GM18867 (cell line): ENCODE measurements at regions not wholly inside any gene's neighbourhood (a gene's known extent, or its start where the extent isn't known, plus 50 kb on each side); places are given as distances from the start of the nearest gene placed in this dataset.

Source experiments
- ATAC-seq: cut with Tn5 transposase; IDR thresholded peaks from one replicate; pipeline ENCODE4 v1.9.1; 2021; ENCODE audit warnings: mild to moderate bottlenecking, moderate library complexity; ENCODE audit not compliant: unreplicated experiment

DNA sequence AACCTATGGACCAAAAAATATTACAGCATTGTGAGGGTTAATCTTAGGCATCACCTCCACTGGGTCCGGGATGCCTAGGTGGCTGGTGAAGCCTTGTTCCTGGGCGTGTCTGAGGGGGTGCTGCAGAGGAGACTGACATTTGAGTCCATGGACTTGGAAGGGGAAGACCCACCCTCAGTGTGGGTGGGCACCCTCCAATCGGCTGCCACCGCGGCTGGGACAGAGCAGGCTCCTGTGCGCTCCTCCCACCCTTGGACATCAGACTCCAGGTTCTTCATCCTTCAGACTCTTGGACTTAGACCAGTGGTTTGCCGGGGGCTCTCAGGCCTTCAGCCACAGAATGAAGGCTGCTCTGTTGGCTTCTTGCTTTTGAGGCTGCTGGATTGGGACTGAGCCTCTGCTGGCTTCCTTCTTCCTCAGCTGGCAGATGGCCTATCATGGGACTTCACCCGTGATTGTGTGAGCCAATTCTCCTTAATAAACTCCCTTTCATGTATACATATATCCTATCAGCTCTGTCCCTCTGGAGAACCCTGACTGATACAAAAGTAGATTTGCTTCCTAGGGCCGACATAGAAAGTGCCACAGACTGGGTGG, 113.1 kb downstream of the TTLL2 start:
- no peak for ATAC-seq

DNA sequence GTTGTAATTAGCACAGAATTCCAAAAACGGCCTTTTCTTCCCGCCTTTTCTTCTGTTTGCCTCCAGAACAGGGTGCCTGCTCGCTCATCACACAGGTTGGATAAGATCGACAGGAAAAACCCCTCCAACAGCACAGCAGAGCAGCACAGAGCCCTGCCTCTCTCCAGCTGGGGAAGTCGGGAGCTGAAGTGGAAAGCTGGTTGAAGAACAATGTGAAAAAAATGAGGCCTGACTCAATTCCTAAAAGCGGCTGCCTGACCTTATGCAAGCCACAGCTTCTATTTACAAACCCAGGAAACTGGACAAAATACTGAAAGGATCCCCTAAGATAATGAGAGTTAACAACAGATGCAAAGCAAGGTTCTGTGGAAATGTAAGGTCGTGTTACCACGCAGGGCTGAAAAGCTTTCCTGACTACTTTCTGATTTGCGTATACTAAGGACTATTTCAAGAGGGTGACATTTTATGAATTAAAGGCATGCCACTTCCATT, 116.9 kb downstream of the TTLL2 start:
- ATAC-seq, result no peak

DNA sequence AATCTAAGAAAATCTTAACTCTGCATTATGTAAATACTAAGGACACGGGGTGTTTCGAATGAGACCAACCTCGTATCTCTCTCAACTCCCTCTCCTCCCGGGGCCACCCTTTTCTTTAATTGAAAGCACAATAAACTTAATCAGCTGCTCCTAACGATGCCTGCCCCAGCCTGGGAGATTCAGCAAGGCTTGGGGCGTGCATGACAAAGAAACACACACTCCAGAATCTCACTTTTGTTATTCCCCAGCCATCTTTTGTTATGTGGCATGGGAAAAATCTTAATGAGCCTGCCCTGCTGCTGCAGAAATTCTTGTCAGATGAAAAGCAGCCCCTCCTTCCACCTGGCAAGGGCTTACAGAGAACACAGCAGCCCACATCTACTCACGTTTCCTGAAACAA, 117.4 kb downstream of the TTLL2 start:
- no peak for ATAC-seq

DNA sequence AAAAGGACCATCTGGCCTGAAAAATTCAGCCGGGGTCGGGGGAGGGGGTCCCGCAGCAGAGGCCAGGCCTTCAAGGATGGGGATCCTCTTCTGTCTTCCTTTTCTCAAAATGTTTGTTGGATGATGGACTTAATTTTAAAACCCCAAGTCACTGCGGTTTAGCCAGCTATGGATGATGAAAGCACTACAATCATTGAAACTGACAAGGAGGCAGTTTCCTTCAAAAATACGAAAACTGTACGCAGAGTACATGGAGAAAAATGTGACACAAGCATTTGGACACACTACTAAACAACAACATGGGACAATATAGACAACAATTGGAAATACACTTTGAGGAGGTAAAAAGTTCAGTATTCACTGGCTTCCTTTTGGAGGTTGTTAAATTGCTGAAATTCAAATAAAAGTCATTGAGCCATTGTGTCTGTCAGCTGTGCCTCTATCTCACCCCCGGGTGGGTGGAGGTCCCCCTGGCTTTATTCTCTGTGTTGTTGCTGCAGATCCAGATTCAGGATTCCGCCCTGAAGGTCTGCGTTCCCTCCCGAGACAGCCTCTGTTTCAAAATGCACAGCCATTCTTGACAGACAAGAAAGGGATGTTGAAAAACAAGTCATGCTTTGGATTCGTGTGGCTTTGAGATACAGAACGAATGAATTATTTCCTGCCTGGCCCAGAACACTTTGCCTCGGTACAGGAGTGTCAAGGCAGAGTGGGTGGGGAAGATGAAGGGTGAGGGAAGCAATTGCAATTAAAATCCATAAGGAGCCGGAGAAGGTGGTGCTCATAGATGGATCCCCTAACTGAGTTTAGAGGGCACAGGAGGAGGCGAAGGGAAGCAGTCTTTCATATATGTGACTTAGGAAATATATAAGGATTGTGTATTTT, 118.2 kb downstream of the TTLL2 start:
- no peak for ATAC-seq

DNA sequence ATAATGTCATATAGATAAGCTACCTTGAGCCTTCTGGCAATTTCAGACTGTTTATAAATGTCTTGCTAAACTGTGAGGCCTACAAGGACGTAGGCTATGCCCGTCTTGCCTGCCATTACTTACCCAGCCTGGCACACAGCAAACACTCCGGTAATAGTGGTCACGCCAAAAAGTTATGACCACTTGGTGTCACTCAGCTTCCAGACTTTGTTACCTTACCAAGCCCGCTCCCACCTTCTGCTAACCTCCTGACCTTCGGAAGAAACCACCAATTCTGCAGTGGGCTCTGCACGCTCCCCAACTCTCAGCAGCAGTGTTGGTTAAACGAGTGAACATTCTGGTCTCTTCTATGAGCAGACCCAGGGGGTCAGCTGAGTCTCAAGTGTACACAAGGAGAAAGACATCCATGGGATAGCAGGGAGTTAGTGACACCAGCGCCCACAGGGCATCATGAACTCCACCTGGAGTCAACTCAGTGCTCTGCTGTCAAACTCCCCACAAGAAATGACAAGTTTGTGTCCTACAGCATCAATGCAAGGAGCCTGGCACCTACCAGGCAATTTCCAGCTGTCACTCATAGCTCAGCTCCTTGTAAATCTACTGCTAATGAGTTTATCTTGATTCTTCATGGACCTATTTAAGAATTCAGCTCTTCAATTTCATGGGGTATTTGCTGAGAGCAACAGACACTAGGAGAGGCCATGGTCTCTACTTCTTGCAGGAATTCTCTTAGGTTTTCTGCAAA, 119.9 kb downstream of the TTLL2 start:
- no peak for ATAC-seq

DNA sequence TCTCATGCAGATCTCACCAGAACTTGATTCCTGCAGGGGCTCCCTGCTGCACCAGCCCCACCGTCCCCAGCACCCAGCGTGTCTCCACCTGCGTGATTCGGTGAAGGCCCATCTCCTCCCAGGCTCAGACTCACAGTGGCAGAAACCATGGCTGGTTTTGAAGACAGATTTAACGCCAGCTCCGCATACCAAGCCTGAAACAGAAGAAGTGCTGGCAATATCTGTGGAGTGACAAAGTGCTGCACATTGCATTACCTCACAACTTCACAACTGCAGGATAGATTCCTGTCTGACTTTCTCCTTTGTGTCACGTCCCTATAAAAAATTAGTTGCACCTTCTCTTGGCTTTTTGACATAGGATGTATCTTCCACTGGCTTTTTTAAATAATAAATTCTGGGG, 120.7 kb downstream of the TTLL2 start:
- no peak for ATAC-seq

DNA sequence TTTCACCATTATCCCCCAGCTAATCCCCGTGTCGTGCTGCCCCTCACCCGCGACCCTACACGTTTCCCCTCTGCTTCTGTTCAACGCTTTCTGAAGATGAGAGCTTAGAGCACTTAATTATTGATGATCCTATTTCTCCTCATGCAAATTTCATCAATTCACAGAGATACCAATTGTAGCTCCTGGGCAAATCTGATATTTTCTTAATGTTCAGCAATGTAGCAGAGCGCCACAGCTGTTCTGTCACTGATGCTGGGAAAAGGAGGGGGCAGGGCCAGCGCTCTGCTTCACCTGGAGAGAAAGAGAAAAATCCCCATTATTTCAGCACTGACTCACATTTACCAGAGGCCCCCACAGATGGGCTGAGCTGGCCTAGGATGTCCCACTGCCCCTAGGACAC, 121.2 kb downstream of the TTLL2 start:
- no peak for ATAC-seq

DNA sequence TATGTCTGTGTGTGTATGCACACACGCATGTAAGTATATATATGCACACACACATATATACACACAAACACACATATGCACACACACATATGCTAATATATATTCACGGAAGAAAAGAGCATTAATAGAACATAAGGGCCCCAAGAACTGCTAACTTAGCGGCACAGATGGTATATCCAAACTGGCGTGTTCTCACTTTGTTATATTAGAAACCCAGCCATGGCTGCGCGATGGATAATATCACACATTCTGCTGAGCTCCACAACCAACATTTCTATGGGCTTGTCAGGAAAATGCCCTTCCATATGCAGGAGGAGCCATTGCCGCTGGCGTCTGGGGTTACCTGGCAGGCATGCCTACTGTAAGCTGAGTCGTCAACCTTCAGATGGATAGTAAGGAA, 122.1 kb downstream of the TTLL2 start:
- ATAC-seq, result no peak

DNA sequence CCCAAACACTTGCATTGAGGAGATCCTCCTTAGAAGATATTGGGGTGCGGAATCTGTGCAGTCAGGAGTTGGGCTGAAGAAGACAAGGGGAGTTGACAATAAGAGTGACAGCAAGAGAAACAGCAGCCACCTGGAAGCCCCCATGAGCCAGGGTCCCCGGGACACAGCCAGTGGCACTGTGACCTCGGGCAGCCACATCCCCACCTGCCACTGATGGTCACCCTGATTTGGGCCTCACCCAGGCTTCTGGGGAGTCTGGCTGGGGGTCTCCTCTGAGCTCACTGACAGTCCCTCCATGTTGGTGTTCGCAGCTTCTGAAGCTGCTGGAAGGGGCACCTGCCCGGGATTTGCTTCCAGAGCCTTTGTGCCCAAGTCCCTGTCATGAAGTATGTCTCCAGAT, 123.5 kb downstream of the TTLL2 start:
- ATAC-seq, result no peak

DNA sequence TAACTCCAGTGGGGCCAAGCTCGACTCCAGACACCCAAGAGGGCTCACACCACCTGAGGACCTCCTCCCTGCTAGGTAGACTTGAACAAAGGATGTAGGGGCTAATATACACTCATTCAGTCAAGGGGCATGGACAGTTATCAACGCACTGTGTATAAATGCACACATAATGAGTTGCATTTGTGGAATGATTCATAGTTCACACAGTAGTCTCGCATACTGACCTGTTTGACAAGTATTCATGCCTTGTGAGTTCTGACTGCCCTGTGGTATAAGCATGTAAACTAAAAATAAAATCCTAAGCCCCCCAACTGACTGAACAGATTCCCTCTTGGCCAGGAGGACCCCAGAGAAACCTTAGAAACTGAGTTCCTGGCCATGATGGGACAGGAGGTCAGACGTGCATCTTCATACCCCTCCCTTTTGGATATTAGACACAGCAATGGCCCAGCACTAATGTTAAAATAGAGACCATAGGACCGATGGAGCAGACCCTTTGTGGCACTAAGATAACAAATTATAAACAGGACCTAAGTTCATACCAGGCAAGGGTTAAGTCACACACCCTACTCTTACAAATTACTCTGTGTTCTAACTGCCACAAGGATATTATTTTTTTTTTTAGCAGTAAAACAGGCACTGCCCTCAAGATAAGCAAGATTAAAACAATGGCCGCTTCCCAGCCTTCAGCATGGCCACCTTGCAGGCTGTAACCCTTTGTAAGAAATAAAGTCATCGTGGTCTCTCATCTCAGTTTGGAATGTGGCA, 124.4 kb downstream of the TTLL2 start:
- ATAC-seq, result no peak

DNA sequence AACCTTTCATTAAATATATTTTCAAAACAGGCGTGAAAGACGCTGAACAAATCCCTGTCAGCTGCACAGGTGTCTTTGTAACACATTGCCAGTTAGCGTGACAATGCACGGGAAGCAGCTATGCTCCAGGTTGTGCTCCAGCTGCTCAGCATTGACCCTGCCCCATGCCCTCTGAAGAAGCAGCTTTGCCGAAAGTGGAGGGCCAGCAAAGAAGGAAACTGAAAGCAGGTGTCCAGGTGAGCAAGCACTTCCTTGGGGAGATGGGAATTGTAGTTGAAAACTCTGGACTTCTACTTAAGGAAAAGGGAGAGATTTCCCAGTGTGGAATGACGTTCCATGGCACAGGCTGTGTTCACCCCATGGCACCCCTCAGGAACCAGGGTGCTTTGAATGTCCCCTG, 125.7 kb downstream of the TTLL2 start:
- no peak for ATAC-seq

DNA sequence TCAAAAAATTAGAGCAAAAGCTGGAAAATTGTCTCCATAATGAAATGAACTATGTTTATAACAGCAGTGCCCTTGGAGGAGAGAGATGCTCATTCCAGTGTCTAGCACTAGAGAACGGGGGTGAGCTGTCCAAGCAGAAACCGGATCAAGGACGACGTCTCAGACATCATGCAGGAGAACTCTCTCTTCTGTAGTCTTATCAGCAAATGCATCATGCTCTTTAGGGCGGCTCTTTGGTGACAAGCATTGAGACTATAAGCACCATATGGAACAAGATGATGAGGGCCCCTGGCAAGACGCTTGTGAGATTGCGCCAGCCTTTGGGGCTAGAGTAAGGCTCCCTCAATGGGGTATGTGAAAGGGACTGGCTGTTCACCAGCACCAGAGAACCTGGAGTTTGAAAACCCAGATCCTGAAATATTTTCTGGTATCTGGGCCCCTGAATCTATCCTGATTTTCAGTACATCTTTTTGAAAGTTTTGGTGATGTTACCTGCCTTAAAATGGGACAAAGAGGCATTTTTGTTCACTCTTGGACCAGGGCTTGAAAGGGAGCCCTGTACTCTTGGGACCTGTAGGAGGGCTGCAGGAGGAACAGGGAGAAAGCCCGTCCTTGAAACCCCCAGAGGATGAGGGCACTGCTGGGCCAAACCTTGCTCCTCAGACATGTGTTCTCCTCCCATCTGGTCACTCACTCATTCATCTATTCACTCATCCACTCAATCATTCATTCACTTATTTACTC, 127.6 kb downstream of the TTLL2 start:
- no peak for ATAC-seq

DNA sequence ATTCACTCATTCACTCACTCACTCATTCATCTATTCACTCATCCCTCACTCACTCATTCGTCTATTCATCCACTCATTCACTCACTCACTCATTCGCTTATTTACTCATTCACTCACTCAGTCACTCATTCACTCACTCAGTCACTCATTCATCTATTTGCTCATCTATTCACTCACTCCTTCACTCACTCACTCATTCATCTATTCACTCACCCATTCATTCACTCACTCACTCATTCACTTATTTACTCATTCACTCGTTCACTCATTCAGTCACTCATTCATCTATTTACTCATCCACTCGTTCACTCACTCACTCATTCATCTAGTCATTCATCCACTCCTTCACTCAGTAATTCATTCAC, 128.2 kb downstream of the TTLL2 start:
- ATAC-seq, result no peak

DNA sequence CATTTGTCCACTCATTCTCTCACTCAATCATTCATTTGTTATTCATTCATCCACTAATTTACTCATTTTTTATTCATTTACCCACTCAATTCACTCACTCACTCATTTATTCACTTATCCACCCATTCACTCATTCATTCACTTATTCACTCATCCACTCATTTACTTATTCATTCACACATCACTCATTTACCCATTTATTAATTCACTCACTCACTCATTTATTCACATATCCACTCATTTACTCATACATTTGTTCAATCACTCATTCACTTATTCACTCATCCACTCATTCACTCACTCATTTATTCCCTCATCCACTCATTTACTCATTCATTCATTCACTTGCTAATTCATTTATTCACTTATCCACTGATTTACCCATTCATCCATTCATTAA, 129.1 kb downstream of the TTLL2 start:
- ATAC-seq, result no peak

DNA sequence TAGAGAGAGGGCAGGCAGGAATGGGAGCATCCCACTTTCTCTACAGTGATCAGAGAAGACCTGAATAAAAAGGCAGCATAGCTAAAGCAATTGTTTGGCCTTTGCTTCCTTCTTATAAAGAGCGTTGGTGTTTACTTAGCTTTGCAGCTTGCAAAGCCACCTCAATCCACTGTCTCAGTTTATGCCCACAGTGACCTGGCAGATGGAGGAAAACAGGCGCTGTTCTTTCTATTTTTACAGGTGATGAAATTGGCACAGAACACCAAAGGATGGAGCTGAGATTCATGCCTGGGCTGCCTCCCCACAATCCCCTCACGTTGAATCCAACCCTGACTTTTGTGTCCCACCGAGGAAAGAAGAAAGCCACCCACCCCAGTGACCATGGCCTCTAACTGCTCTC, 130.5 kb downstream of the TTLL2 start:
- ATAC-seq, result no peak

DNA sequence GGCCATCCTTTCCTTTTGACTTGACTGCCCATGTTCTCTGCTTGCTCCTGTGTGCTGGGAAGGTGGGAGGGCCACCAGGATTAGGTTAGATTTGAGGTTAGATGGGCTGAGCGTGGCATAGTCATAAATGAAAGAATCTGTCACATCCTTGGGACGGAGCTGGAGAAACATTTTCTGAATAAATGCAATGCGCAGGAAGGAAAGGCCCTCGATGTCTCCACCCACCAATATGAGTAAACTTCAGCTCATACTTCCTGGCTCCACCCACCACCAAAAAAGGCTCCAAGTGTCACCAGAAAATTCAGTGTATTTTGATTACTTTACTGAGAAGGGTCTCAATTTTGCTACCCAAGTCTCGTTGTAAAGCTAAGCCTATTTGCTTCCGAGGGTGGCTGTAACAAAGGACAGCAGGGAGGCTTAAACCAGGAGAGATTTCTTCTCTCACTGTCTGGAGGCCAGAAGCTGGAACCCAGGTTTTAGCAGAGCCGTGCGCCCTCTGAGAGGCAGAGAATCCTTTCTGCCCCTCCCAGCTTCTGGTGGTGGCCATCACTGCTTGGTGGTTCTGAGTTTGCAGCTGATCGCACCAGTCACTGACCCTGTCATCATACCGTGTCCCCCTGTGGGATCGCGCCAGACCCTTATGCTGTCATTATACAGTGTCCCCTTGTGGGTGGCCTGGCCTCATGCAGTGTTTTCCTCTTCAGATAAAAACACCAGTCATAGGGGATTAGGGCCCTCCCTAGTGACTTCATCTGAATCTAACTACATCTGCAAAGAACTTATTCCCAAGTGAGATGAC, 137.8 kb downstream of the TTLL2 start:
- ATAC-seq, result no peak

DNA sequence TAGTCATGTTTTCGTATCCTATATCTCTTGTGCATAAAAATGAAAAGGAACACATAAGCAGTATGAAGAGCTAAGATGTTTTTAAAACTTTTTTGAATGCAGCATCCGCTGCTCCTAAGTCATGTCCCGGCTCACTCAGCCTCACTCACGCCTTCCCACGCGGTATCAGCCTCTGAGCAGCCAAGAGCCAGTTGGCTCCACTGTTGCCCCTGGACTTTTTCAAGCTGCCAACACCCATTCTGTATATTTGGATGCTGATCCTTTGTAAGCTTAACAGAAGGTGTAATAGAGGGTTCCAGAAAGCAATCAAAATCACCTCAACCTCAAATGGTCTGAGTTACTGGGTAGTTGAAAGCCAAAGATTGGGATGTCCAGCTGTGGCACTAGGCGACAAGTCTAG, 139.3 kb downstream of the TTLL2 start:
- ATAC-seq, result no peak

DNA sequence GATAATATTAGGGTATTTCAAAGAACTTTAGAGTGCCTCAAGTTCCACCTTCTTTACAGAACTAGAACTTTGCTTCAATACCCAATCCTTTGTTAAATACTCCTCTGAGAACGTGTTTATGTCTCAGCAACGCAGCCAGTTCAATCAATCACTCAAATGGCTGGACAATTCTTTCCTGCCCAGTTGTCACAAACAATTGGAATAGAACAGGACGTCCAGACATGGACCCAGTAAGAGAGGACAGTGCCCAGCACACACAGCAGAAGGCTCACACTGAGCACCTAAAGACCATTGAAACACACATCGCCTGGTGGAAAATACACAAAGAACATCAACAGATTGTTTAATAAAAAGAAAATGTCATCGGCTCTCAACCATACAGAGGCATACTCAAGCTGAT, 140.6 kb downstream of the TTLL2 start:
- ATAC-seq, result no peak

DNA sequence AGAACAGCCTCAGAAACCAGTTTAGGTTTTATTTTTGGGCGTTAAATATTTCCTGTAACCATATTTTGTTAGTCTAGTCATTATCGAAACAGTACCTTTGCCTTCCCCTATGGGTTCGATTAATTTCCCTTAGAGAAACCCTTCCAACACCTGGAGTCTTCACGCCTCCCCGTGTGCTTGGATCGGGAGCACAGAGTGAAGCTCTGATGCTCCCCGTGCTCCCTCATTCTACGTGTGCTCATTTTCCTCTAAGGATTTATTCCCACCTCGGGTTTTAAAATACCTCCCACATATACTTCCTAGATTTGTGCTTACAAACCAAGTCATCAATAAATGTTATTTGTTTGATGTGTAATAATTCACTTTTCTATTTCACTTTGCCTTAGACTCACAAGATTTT, 142.4 kb downstream of the TTLL2 start:
- ATAC-seq, result no peak
